GM06990 (cell line): ENCODE measurements at regions not wholly inside any gene's neighbourhood (a gene's known extent, or its start where the extent isn't known, plus 50 kb on each side); places are given as distances from the start of the nearest gene placed in this dataset.

Experiments
- DNase-seq: peaks from one replicate; pipeline ENCODE4 v3.0.0-alpha.2; 2011; ENCODE audit not compliant: insufficient read length; ENCODE audit errors: extremely low read depth
- H3K27me3 ChIP-seq: replicated peaks from 2 replicates; pipeline ENCODE4 v1.6.0; 2011; ENCODE audit warnings: low read length; ENCODE audit not compliant: control insufficient read depth, insufficient read depth
- H3K36me3 ChIP-seq: 2 replicates; pipeline ENCODE4 v1.5.1; 2011; ENCODE audit warnings: low read length; ENCODE audit not compliant: control insufficient read depth, insufficient read depth
- H3K4me3 ChIP-seq: replicated peaks from 2 replicates; pipeline ENCODE4 v1.5.1; 2011; ENCODE audit warnings: low read depth, mild to moderate bottlenecking, control low read depth, low read length
- CTCF ChIP-seq: IDR thresholded peaks from 2 replicates; pipeline ENCODE4 v1.5.1; 2011; ENCODE audit warnings: low read length, control low read depth, mild to moderate bottlenecking, inconsistent platforms; ENCODE audit not compliant: insufficient read depth, poor library complexity, severe bottlenecking

- Histone ChIP-seq H3K36me3 (no peaks in the 10 kb centered on the region), H3K4me3 (no peak overlapping the region), H3K27me3 (no peaks in the 10 kb centered on the region)
- no peak for TF ChIP-seq CTCF
- DNase-seq: no peak
Observed at GRCh38 chr3:3340965-3341895, 161.7 kb upstream of the CRBN start.

GRCh38 chr3:3340526-3340925 lies 161.0 kb upstream of the CRBN start:
- no peak for TF ChIP-seq CTCF
- H3K27me3 ChIP-seq: no peaks in the 10 kb centered on the region
- no peak for DNase-seq
- no peak overlapping the region for H3K4me3 ChIP-seq
- H3K36me3 ChIP-seq: no peaks in the 10 kb centered on the region

GRCh38 chr3:3335903-3336302 lies 156.4 kb upstream of the CRBN start:
- Histone ChIP-seq H3K36me3 (no peaks in the 10 kb centered on the region), H3K27me3 (no peaks in the 10 kb centered on the region; the same call in 1 of the 2 replicates), H3K4me3 (no peak overlapping the region)
- no peak for TF ChIP-seq CTCF
- DNase-seq: no peak

- TF ChIP-seq CTCF: no peak
- Histone ChIP-seq H3K36me3 (no peaks in the 10 kb centered on the region), H3K27me3 (no peaks in the 10 kb centered on the region; the same call in 1 of the 2 replicates), H3K4me3 (no peak overlapping the region)
- no peak for DNase-seq
Observed at GRCh38 chr3:3334491-3334890, 155.0 kb upstream of the CRBN start.

GRCh38 chr3:3333571-3333970 lies 154.1 kb upstream of the CRBN start:
- no peak for DNase-seq
- Histone ChIP-seq H3K4me3 (no peak overlapping the region), H3K27me3 (no peaks in the 10 kb centered on the region; the same call in 1 of the 2 replicates), H3K36me3 (no peaks in the 10 kb centered on the region)
- no peak for TF ChIP-seq CTCF
